ENCODE measurements at regions not wholly inside any gene's neighbourhood (a gene's known extent, or its start where the extent isn't known, plus 50 kb on each side); places are given as distances from the start of the nearest gene placed in this dataset.
"Not testable (repeated sequence)": the region's sequence is repeated elsewhere in the genome, so short reads cannot be mapped to it uniquely, and the experiment has no call there.

DNA sequence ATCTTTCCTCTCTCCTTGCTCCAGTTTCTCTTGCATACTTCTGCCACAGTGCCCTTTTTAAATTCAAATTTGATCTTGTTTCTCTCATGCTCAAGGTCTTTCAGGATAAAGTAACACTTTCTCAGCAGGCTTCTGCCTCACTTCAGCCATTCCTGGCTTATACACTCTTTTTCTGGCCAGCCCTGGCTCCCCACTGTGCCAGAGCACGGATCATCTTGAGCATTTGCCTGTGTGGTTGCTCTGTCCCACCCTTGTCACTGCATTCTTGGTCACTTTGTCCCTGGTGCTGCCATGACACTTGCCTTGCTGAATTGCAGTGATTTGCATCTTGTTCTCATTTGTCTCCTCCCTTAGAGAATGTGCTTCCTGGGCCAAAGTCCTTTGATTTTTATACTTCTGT, 634.3 kb downstream of the TMEM182 start:
- Histone ChIP-seq H3K27ac (no peak overlapping the region), H3K9me3 (peaks cover 0 to 17% (median 0%) of the 10 kb centered on the region in 11 donors), H3K4me1 (no peaks in the 10 kb centered on the region), H3K36me3 (no peaks in the 10 kb centered on the region), H3K27me3 (no peaks in the 10 kb centered on the region), H3K4me3 (no peak overlapping the region)
- ATAC-seq (no peak), DNase-seq (no peak)
- intact Hi-C loops (cut with DNase I), result no loop called here
- TF ChIP-seq CTCF (IDR thresholded peaks at IDR 0.05), result no peak
- WGBS, 2 donors, result 31 to 34% methylated on average over 1 of the region's 1 CpG

DNA sequence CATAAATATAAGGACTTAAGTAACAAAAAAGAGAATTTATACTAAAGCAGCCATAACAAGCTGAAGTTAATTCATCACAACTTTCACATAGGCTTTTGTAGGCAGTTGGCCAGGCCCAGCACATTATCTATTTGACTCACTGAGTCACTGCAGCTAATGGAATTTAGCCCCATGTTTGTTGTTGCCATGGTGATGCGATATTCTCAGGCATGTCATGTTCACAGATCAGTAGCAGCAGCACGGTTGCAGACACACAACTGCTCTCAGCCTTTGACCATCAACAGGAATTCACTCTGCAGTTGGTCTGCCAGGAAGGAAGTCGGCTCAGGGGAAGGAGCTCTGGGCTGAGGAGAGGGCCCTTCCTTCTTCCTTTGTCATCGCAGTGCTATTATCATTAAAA, 639.8 kb downstream of the TMEM182 start:
- no peak for TF ChIP-seq CTCF (IDR thresholded peaks at IDR 0.05)
- ATAC-seq, result peak in 3 of 8 donors; percentile 7 to 35 (median 14)
- Histone ChIP-seq H3K27me3 (no peaks in the 10 kb centered on the region), H3K4me3 (no peak overlapping the region), H3K4me1 (no peaks in the 10 kb centered on the region), H3K36me3 (no peaks in the 10 kb centered on the region), H3K27ac (no peak overlapping the region), H3K9me3 (no peaks in the 10 kb centered on the region)
- 8% methylated on average over 4 of the region's 4 CpGs for WGBS, 2 donors
- peak in 1 of 2 donors; percentile 24 for DNase-seq
- intact Hi-C loops (cut with DNase I), result no loop called here

DNA sequence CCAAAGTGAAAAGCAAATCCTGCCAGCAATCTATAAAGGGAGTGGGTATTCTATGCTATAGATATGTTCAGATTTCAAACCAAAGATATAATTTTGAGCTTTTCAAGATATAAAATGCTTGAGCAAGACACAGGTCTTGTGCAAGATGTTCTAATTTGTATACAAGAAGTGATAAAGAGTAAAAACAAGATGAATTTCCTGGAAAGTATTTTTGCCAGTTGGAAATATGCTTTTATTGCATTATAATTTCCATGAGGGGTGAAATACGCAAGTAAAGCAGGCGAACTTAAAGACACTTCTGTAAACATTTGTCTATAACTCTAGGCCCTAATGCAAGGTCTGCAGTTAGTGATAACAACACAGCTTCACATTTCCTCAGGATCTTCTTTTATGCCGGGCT, 640.5 kb downstream of the TMEM182 start:
- DNase-seq, result no peak
- intact Hi-C loops (cut with DNase I), result no loop called here
- H3K9me3 ChIP-seq, result no peaks in the 10 kb centered on the region
- no peaks in the 10 kb centered on the region for H3K27me3 ChIP-seq
- no peak overlapping the region for H3K27ac ChIP-seq
- 86 to 89% methylated on average over 3 of the region's 3 CpGs for WGBS, 2 donors
- H3K4me1 ChIP-seq, result no peaks in the 10 kb centered on the region
- TF ChIP-seq CTCF (IDR thresholded peaks at IDR 0.05), result no peak
- H3K36me3 ChIP-seq, result no peaks in the 10 kb centered on the region
- no peak overlapping the region for H3K4me3 ChIP-seq
- ATAC-seq, result no peak

DNA sequence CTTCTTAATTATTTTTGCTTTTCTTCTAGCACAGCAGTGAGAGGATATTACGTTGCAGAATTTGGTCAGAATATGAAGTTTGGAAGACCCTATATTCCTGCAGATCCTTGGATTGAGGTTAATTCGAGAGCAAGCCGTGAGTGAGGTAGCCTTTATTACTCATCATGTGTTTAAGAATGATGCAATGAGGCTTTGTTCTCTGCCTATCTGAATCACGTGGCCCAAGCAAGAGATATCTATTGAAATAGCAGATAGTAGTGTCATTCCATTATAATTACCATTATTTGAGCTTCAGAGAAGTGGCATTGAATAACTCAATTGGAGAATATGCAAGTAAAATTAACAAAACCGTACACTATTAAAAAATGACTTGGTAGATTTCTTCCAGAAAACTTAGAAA, 641.1 kb downstream of the TMEM182 start:
- WGBS, 2 donors, result 76 to 77% methylated on average over 5 of the region's 5 CpGs
- Histone ChIP-seq H3K27me3 (no peaks in the 10 kb centered on the region), H3K27ac (no peak overlapping the region), H3K9me3 (no peaks in the 10 kb centered on the region), H3K4me3 (no peak overlapping the region), H3K4me1 (no peaks in the 10 kb centered on the region), H3K36me3 (no peaks in the 10 kb centered on the region)
- intact Hi-C loops (cut with DNase I), result no loop called here
- ATAC-seq, result no peak
- no peak for TF ChIP-seq CTCF (IDR thresholded peaks at IDR 0.05)
- no peak for DNase-seq

GRCh38 chr2:103403388-103403787, 641.6 kb downstream of the TMEM182 start:
- ATAC-seq; H3K9me3 ChIP-seq; H3K27ac ChIP-seq; intact Hi-C loops (cut with DNase I); DNase-seq; H3K36me3 ChIP-seq; H3K4me1 ChIP-seq; H3K4me3 ChIP-seq; H3K27me3 ChIP-seq: not testable (repeated sequence)
- WGBS, 2 donors, result 91% methylated on average over 5 of the region's 5 CpGs
